GM10266 (cell line): ENCODE measurements at regions not wholly inside any gene's neighbourhood (a gene's known extent, or its start where the extent isn't known, plus 50 kb on each side); places are given as distances from the start of the nearest gene placed in this dataset.

Experiments used
- DNase-seq: peaks from one replicate; pipeline ENCODE4 v3.0.0; 2012; ENCODE audit errors: extremely low spot score
- CTCF ChIP-seq: IDR thresholded peaks from 2 replicates; pipeline ENCODE4 v1.5.1; 2012; ENCODE audit warnings: mild to moderate bottlenecking, low read depth; ENCODE audit not compliant: control insufficient read depth, insufficient read depth; ENCODE audit errors: missing control alignments

DNA sequence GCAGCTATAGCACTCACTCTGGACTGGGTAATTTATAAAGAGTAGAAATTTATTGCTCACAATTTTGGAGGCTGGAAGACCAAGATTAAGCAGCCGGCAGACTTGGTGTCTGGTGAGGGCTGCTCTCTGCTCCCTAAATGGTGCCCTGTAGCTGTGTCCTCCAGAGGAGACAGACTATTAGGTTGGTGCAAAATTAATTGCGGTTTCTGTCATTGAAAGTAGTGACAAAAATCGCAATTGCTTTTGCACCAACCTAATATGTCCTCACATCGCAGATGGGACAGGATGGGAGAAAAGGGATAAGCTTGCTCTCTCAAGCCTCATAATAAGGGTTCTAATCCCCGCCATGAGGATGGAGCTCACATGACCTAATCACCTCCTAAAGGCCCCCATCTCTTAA, 258.1 kb upstream of the VCX3A start:
- DNase-seq: no peak
- no peak for TF ChIP-seq CTCF

DNA sequence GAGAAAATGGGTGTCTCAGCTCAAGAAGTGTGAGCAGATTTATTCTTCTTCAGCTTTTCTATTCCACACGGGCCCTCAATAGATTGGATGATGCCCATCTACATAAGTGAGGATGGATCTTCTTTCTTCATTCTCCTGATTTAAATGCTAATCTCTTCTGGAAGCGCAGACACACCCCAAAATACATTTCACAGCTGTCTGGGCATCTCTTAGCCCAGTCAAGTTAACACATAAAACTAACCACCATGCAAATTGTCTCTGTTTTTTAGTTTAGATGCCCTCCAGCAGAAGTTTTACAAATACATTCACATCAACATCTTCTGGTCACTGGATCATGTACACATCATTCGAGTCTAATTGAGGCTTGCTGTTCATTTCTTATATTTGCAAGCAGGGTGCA, 249.0 kb upstream of the VCX3A start:
- TF ChIP-seq CTCF: no peak
- no peak for DNase-seq

- DNase-seq: no peak
- no peak for TF ChIP-seq CTCF
Observed at GRCh38 chrX:6782831-6783230, 247.9 kb upstream of the VCX3A start.

DNA sequence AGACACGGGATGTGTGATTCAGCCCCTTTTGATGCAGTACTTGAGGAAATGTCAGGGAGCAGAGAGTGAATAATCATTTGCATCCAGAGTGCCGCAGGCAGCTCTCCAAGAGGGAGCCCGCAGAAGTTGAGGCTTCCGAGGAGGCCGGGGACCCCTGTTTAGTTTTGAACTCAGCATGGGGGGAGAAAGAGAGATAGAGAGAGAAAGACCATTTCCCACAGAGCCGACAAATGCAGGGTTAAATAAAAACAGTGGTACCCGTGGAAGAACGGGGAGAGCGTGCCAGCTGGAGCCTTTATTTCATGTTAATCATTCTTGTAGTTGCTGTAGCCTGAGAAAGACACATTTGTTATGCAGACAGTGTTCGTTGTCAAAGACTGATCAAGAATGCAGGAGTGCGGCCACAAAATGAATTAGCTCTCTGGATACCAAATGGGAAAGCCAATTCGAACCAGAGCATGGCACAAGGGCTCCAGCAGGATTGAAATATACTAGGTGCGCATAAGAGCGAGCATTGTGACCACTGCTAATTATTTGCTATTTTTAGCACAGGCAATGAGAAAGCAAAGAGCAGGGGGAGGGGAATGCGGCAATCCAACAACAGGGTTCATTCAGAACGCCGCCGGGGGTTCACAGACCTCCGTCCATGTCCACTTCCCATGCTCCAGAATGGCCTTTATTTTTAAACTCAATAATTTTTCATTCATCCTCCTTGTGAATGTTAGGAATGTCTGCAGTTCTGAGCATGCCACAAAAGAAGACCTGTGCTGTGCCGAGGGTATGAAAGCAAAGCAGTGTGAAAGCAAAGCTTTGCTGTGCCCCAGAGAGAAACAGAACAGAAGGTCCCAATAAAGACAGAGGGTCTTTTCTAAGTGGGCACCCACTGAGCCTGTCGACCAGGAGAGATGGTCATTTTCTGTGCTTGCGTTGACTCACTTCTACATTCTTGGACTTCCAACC, 243.9 kb upstream of the VCX3A start:
- DNase-seq: no peak
- TF ChIP-seq CTCF: no peak

DNA sequence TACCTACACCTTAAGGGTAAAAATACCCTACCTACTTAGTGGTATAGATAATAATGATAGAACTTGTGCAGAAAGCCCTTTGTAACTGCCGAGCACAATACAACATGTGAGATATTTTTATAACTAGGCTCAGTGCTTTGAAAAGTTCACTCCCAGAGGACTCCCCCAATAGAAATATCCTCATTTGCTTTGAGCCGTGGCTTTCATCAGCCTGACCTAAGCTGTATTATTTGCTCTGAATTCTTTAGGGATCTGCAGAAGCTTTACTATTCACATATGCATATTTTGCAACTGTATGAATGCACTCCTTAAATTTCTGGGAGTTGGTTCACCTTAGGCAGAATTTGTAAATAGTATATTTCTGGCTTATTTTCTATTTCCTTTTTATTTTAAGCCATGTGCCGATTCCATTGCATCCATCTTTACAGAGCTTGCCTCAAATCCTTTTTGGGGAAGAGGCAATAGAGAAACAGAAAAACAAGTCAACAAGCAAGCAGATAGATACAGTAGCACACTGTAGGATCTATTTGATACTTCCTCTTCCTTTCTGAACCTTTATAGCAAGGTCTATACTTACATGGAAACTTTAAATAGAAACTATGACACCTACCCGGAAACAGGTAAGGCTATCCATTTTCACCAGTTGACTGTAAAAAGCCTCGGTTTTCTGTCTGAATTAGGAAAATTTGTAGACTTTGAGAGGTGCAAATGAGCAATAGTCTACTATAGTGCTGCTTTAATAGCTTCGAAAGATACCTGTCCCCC, 242.5 kb upstream of the VCX3A start:
- no peak for TF ChIP-seq CTCF
- DNase-seq: no peak

- DNase-seq: no peak
- TF ChIP-seq CTCF: no peak
Observed at GRCh38 chrX:6770936-6771335, 236.0 kb upstream of the VCX3A start.

DNA sequence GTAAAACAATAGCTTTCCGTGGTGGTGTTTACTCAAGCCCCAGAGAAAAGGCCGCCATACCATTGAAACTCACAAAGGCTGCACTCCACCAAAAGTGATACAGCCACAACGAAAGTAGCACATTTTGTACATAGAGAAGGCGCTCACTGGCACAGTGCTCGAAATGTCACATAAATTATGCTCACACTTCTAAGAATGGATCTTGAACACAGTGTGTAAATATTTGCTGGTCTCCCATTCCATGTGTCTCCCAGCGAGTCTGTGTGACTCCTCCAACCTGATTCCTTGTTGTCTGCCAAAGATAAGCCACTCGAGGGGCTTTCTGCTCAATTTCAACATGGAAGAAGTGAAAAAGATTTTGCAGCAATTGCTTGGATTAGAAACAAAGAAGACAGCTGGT, 234.0 kb upstream of the VCX3A start:
- DNase-seq: no peak
- TF ChIP-seq CTCF: no peak
